Muscle of back (tissue), 3 donors: ENCODE measurements at regions not wholly inside any gene's neighbourhood (a gene's known extent, or its start where the extent isn't known, plus 50 kb on each side); places are given as distances from the start of the nearest gene placed in this dataset.
"Not testable (repeated sequence)": the region's sequence is repeated elsewhere in the genome, so short reads cannot be mapped to it uniquely, and the experiment has no call there.

Experiments used
- DNase-seq, 3 donors: peaks; one replicate each; pipeline versions ENCODE4 v3.0.0 to v3.0.0-alpha.2; 2013

- no peak for DNase-seq
These were observed 99.7 kb upstream of the PITRM1 start for GRCh38 chr10:3272300-3272699.

GRCh38 chr10:3271354-3272115, 99.0 kb upstream of the PITRM1 start:
- DNase-seq = no peak

- DNase-seq = no peak
These were observed 98.2 kb upstream of the PITRM1 start for GRCh38 chr10:3270577-3271316.

- no peak for DNase-seq
These were observed 95.4 kb upstream of the PITRM1 start for GRCh38 chr10:3268025-3268424.

- no peak for DNase-seq
These were observed 92.5 kb upstream of the PITRM1 start for GRCh38 chr10:3265088-3265487.

GRCh38 chr10:3264161-3264761, 91.7 kb upstream of the PITRM1 start:
- DNase-seq = no peak

GRCh38 chr10:3263747-3264146, 91.2 kb upstream of the PITRM1 start:
- DNase-seq = no peak

- DNase-seq = no peak
These were observed 90.5 kb upstream of the PITRM1 start for GRCh38 chr10:3263082-3263481.

GRCh38 chr10:3261921-3262320, 89.3 kb upstream of the PITRM1 start:
- no peak for DNase-seq

- DNase-seq = no peak
These were observed 87.7 kb upstream of the PITRM1 start for GRCh38 chr10:3260066-3260834.

GRCh38 chr10:3259499-3259898, 86.9 kb upstream of the PITRM1 start:
- no peak for DNase-seq

GRCh38 chr10:3258394-3258793, 85.8 kb upstream of the PITRM1 start:
- DNase-seq = no peak

- DNase-seq = no peak
These were observed 83.0 kb upstream of the PITRM1 start for GRCh38 chr10:3255616-3256015.

- no peak for DNase-seq
These were observed 82.5 kb upstream of the PITRM1 start for GRCh38 chr10:3255075-3255474.

GRCh38 chr10:3253974-3254373, 81.4 kb upstream of the PITRM1 start:
- not testable (repeated sequence) for DNase-seq

GRCh38 chr10:3251172-3251571, 78.6 kb upstream of the PITRM1 start:
- DNase-seq = no peak

GRCh38 chr10:3249307-3249889, 76.8 kb upstream of the PITRM1 start:
- no peak for DNase-seq

GRCh38 chr10:3248526-3249306, 76.1 kb upstream of the PITRM1 start:
- DNase-seq = peak; percentile 56 to 88 (median 68)

- DNase-seq = no peak
These were observed 72.8 kb upstream of the PITRM1 start for GRCh38 chr10:3245395-3245794.

- DNase-seq = no peak
These were observed 69.5 kb upstream of the PITRM1 start for GRCh38 chr10:3241967-3242650.
